ENCODE measurements at regions not wholly inside any gene's neighbourhood (a gene's known extent, or its start where the extent isn't known, plus 50 kb on each side); places are given as distances from the start of the nearest gene placed in this dataset.

GRCh38 chr1:213399695-213400094 lies 348.7 kb downstream of the RPS6KC1 start:
- TF ChIP-seq SMAD4 (CRISPR knock-in tag; IDR thresholded peaks at IDR 0.05) (no peak), ELF4 (CRISPR knock-in tag; IDR thresholded peaks at IDR 0.05; ENCODE audit: low read depth) (no peak), ATF1 (CRISPR knock-in tag; IDR thresholded peaks at IDR 0.05) (no peak)
- H3K4me1 Mint-ChIP-seq: peaks cover 6% of the 10 kb centered on the region
- H3K4me3 Mint-ChIP-seq: no peak overlapping the region
- no peak for DNase-seq (ENCODE audit: low spot score)
- ATAC-seq: peak; percentile 57
- H3K9me3 Mint-ChIP-seq: no peaks in the 10 kb centered on the region
- no peak overlapping the region for H3K27ac Mint-ChIP-seq
- ChIA-PET CTCF (no interaction called here), POLR2A (no interaction called here)
- no peaks in the 10 kb centered on the region for H3K36me3 Mint-ChIP-seq
- no peaks in the 10 kb centered on the region; the same call in 1 of the 2 replicates for H3K27me3 Mint-ChIP-seq (ENCODE audit: low read depth)

GRCh38 chr1:213409208-213409631 lies 358.2 kb downstream of the RPS6KC1 start:
- no peak for ATAC-seq

GRCh38 chr1:213409971-213410370 lies 358.9 kb downstream of the RPS6KC1 start:
- ChIA-PET POLR2A (no interaction called here), CTCF (no interaction called here)
- peaks cover 12% of the 10 kb centered on the region for H3K9me3 Mint-ChIP-seq
- no peak overlapping the region for H3K4me3 Mint-ChIP-seq
- TF ChIP-seq TCF7 (CRISPR knock-in tag; IDR thresholded peaks at IDR 0.05; ENCODE audit: low read depth) (no peak), NFATC4 (CRISPR knock-in tag; IDR thresholded peaks at IDR 0.05) (no peak), ZBTB21 (CRISPR knock-in tag; IDR thresholded peaks at IDR 0.05; ENCODE audit: borderline replicate concordance) (no peak), USF1 (CRISPR knock-in tag; IDR thresholded peaks at IDR 0.05) (no peak), ATF6 (CRISPR knock-in tag; IDR thresholded peaks at IDR 0.05) (no peak), ATF2 (CRISPR knock-in tag; IDR thresholded peaks at IDR 0.05; ENCODE audit: borderline replicate concordance, low read depth) (no peak), GRHL2 (CRISPR knock-in tag; IDR thresholded peaks at IDR 0.05; ENCODE audit: insufficient replicate concordance, severe bottlenecking) (no peak), ZNF219 (CRISPR knock-in tag; IDR thresholded peaks at IDR 0.05; ENCODE audit: borderline replicate concordance) (no peak), ZMAT4 (CRISPR knock-in tag; IDR thresholded peaks at IDR 0.05) (no peak), SP1 (CRISPR knock-in tag; conservative IDR thresholded peaks at IDR 0.05) (no peak), IRF1 (CRISPR knock-in tag; IDR thresholded peaks at IDR 0.05) (no peak)
- H3K27ac Mint-ChIP-seq: no peak overlapping the region
- no peaks in the 10 kb centered on the region; the same call in 1 of the 2 replicates for H3K27me3 Mint-ChIP-seq (ENCODE audit: low read depth)
- ATAC-seq: no peak; the same call in 1 of the 2 replicates
- no peaks in the 10 kb centered on the region for H3K4me1 Mint-ChIP-seq
- DNase-seq (ENCODE audit: low spot score): no peak
- no peaks in the 10 kb centered on the region for H3K36me3 Mint-ChIP-seq

More at GRCh38 chr1:213409208-213409631, 358.2 kb downstream of the RPS6KC1 start:
- Mint-ChIP-seq H3K27ac (no peak overlapping the region), H3K4me1 (no peaks in the 10 kb centered on the region), H3K27me3 (ENCODE audit: low read depth) (no peaks in the 10 kb centered on the region; the same call in 1 of the 2 replicates), H3K4me3 (no peak overlapping the region), H3K36me3 (no peaks in the 10 kb centered on the region), H3K9me3 (peaks cover 12% of the 10 kb centered on the region)
- POLR2A ChIA-PET: no interaction called here
- no peak for DNase-seq (ENCODE audit: low spot score)
- TF ChIP-seq ZNF423 (CRISPR knock-in tag; IDR thresholded peaks at IDR 0.05) (no peak), JUN (CRISPR knock-in tag; IDR thresholded peaks at IDR 0.05) (no peak), AR (CRISPR knock-in tag; IDR thresholded peaks at IDR 0.05) (no peak), HMGA2 (CRISPR knock-in tag; IDR thresholded peaks at IDR 0.05) (no peak), ATF6 (CRISPR knock-in tag; IDR thresholded peaks at IDR 0.05) (no peak)
- CTCF ChIA-PET: no interaction called here
